ENCODE measurements at regions not wholly inside any gene's neighbourhood (a gene's known extent, or its start where the extent isn't known, plus 50 kb on each side); places are given as distances from the start of the nearest gene placed in this dataset.
A peak's percentile ranks its signal among the peaks of the same experiment; 100 is the strongest.
"Not testable (repeated sequence)": the region's sequence is repeated elsewhere in the genome, so short reads cannot be mapped to it uniquely, and the experiment has no call there.

DNA sequence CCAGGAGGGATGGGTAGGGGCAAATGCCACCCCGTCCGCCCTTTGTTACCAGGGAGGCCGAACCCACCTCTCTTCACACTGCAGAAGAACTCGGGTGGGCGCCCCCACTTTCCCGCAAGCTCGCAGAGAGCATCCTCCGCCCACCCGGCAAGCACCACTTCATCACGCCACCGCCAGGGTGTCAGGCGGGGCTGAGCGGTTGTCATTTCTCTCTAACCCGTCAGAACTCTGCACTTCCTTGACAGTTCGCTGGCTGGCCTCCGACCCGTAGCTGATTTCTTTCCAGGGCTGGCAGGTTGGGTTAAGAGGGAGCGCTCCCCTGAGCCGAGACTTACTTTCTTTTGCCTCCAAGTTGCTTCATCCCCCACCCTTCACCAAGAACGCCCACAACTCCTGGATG, 130.7 kb downstream of the CRLF3 start:
- ATAC-seq (peak in 3 of 4 donors; percentile 29 to 56 (median 43)), DNase-seq (peak in 2 of 5 donors; percentile 9 to 60)
- H3K27ac ChIP-seq; H3K4me3 ChIP-seq; intact Hi-C loops (cut with DNase I); H3K9me3 ChIP-seq; H3K36me3 ChIP-seq; H3K27me3 ChIP-seq: not testable (repeated sequence)
- H3K4me1 ChIP-seq: peaks cover 0 to 10% (median 2%) of the 10 kb centered on the region in 12 donors
- peak in 3 of 12 donors; percentile 13 to 27 (median 26) for TF ChIP-seq CTCF (IDR thresholded peaks at IDR 0.05)
- WGBS, 4 donors: 4 to 10% (median 7%) methylated on average over 7 to 20 of the region's 20 CpGs

GRCh38 chr17:30689266-30690000, 135.1 kb downstream of the CRLF3 start:
- H3K27ac ChIP-seq: not testable (repeated sequence)

GRCh38 chr17:30686538-30687479, 137.7 kb downstream of the CRLF3 start:
- H3K4me3 ChIP-seq: peak overlapping the region in 2 of 12 donors; percentile 10 to 24
- H3K4me1 ChIP-seq; H3K27me3 ChIP-seq; intact Hi-C loops (cut with DNase I); ATAC-seq; H3K9me3 ChIP-seq; DNase-seq; H3K27ac ChIP-seq; H3K36me3 ChIP-seq: not testable (repeated sequence)
- 28 to 40% (median 33%) methylated on average over 25 to 28 of the region's 28 CpGs for WGBS, 4 donors

More at GRCh38 chr17:30689266-30690000, 135.1 kb downstream of the CRLF3 start:
- H3K27me3 ChIP-seq; intact Hi-C loops (cut with DNase I); H3K4me1 ChIP-seq; ATAC-seq; H3K9me3 ChIP-seq; H3K36me3 ChIP-seq; H3K4me3 ChIP-seq: not testable (repeated sequence)
- DNase-seq: peak in 1 of 5 donors; percentile 1
- WGBS, 4 donors: 88 to 93% (median 91%) methylated on average over 14 of the region's 14 CpGs

- 91 to 100% (median 96%) methylated on average over 4 of the region's 4 CpGs for WGBS, 4 donors
- intact Hi-C loops (cut with DNase I); DNase-seq; H3K27ac ChIP-seq; H3K4me1 ChIP-seq; H3K9me3 ChIP-seq; H3K27me3 ChIP-seq; H3K36me3 ChIP-seq; H3K4me3 ChIP-seq; ATAC-seq: not testable (repeated sequence)
These were observed 142.2 kb downstream of the CRLF3 start for GRCh38 chr17:30682280-30682679.

- H3K4me1 ChIP-seq; H3K36me3 ChIP-seq; H3K4me3 ChIP-seq; H3K27ac ChIP-seq; ATAC-seq; DNase-seq; H3K27me3 ChIP-seq; intact Hi-C loops (cut with DNase I): not testable (repeated sequence)
- 34 to 66% (median 53%) methylated on average over 4 to 5 of the region's 5 CpGs for WGBS, 4 donors
- peaks cover 0 to 20% (median 6%) of the 10 kb centered on the region in 12 donors for H3K9me3 ChIP-seq
These were observed 143.8 kb downstream of the CRLF3 start for GRCh38 chr17:30680681-30681080.
